ENCODE measurements at regions not wholly inside any gene's neighbourhood (a gene's known extent, or its start where the extent isn't known, plus 50 kb on each side); places are given as distances from the start of the nearest gene placed in this dataset.
A peak's percentile ranks its signal among the peaks of the same experiment; 100 is the strongest.
"Not testable (repeated sequence)": the region's sequence is repeated elsewhere in the genome, so short reads cannot be mapped to it uniquely, and the experiment has no call there.

- DNase-seq (ENCODE audit: low spot score) (no peak), ATAC-seq (no peak)
Measured at GRCh38 chrX:40530509-40530908, 50.3 kb upstream of the ATP6AP2 start.

GRCh38 chrX:40527543-40527942 is 53.2 kb upstream of the ATP6AP2 start:
- DNase-seq (ENCODE audit: low spot score) (no peak), ATAC-seq (no peak)

DNA sequence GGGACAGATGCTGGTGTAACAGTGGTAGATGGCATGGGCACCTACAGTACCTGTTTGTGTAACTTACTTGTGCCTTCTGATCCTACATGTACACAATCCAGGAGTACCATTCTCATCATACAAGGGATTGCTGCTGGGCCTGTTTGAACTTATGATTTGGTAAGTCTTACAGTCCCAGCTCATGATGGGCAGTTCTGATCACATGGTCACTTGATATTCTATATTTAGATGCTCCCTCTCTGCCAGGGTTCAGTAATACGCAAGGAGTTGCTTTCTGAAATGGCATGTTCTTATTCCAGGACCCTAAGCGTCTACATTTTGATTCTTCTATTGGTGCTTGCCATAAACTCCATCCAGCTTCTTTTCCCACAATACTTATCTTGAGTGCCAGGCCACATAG is 54.4 kb upstream of the ATP6AP2 start:
- no peak for DNase-seq (ENCODE audit: low spot score)
- ATAC-seq: no peak

- ATAC-seq; DNase-seq (ENCODE audit: low spot score): not testable (repeated sequence)
Measured at GRCh38 chrX:40525901-40526300, 54.9 kb upstream of the ATP6AP2 start.

DNA sequence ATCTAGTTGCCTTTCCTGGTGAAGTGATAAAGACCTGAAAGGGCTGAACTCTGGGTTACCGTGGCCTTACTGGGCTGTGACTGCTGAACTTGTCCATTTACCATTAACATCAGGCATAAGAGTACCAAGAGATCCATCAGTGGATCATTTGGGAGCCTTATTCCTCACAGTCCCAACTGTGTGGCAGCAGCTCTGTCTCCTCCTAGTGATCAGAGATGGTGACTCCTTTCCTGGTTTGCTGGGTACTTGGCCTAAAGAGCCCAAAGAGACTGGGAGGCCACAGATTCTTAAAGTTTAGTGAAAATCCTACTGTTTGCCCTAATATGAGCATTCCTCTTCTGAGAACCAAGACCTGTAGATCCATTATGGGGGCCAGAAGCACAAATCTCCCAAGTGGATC is 56.3 kb upstream of the ATP6AP2 start:
- DNase-seq (ENCODE audit: low spot score) (no peak), ATAC-seq (peak; percentile 59)

GRCh38 chrX:40523852-40524251 is 56.9 kb upstream of the ATP6AP2 start:
- peak; percentile 46 for DNase-seq (ENCODE audit: low spot score)
- peak; percentile 52 for ATAC-seq

GRCh38 chrX:40521868-40522450 is 58.8 kb upstream of the ATP6AP2 start:
- peak; percentile 89 for ATAC-seq
- peak; percentile 86 for DNase-seq (ENCODE audit: low spot score)

GRCh38 chrX:40514376-40514775 is 66.4 kb upstream of the ATP6AP2 start:
- DNase-seq (ENCODE audit: low spot score) (no peak), ATAC-seq (peak; percentile 23)

DNA sequence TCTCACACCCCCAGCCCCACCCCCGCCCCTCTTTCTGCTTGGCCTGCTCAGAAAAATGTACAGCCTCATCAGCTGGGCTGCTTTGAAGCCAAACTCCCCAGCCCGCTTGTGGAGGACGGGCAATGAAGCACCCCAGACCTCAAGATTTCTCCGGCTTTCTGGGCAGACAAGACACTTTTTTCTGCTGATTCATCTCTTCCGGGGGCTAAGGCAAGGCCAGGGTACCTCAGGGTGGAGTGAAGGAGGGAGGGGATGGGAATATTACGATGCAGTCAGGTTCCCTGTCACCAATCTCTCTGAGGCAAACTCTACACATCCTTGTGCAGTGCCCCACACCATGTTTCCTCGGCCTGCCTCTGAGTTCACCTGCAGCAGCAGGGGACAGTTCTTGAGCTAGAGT is 66.9 kb upstream of the ATP6AP2 start:
- DNase-seq (ENCODE audit: low spot score) (no peak), ATAC-seq (no peak)

- ATAC-seq: peak; percentile 82
Measured at GRCh38 chrX:40513012-40513411, 67.8 kb upstream of the ATP6AP2 start.

DNA sequence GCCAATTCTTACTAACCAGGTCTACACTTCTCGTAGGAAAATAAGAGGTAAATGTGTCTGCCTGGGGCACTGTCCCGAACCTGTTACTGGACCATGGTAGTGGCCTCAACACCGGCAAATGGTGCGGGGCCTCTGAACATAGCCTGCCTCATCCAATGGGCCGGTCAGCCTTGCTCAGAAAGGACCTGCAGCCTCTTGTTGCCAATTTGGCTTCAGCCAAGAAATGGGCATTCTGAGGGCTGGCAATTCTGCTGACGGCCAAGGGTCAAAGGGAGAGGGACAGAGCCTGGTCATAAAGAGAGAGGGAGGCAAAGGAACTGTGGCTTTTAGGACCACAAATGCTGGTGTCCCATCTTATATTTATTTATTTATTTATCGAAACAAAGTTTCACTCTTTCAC is 69.5 kb upstream of the ATP6AP2 start:
- ATAC-seq (peak; percentile 77), DNase-seq (ENCODE audit: low spot score) (peak; percentile 74)

More at GRCh38 chrX:40513012-40513411, 67.8 kb upstream of the ATP6AP2 start:
- DNase-seq (ENCODE audit: low spot score): peak; percentile 88

DNA sequence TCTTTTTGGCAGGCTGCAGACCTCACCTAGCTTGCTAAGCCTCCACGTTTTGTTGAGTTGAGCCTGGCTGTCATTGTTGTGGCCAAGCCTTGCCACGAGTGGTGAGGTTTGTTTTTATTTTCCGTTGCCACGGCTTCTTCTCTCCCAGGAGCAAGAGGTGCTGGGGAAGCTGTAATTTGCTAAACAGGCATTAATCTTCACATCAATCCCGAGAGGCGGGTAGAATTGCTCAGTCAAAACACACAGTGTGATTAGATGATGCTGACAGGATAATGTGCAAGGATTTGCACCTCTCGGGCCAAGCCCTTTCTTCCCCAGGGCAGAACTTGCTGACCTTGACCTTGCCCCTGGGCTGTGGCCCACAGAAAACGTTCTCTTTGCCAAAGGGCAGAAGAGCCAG is 72.2 kb upstream of the ATP6AP2 start:
- ATAC-seq (no peak), DNase-seq (ENCODE audit: low spot score) (no peak)

- ATAC-seq (no peak), DNase-seq (ENCODE audit: low spot score) (no peak)
Measured at GRCh38 chrX:40506201-40506985, 74.4 kb upstream of the ATP6AP2 start.

DNA sequence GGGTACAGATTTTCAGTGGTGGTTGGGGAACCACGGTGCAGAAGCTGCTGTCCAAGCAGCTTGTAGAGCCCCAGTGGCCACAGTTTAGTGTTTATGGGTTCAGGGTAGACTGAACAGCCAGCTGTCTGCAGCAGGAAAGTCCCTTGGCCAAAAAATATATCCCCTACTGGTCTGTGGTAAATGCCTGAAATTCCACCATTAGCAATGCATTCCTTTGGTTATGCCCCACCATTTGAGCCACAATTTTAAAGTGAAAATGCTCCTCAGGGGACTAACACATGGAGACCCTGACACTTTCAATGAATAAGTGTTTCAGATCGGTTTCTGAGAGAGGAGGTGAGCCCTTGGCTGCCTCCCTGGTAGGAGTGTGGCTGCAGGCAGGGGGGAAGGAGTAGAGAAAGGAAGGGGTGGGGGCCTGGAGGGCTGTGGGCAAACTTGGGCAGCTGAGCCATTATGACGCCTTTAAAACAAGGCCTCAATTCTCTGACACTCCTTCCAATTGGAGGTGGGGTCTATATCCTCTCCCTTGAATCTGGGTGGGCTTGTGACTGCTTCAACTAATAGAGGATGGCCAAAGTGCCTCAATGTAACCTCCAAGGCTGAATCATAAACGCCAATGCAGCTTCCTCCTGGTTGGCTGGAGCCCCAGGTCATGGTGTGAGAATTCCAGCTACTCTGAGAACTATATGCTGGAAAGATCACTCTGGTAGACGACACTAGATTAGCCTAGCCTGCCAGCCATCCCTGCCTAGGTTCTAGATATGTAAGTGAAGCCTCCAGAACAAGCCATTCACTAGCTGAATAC is 75.8 kb upstream of the ATP6AP2 start:
- DNase-seq (ENCODE audit: low spot score): no peak
- no peak for ATAC-seq

- DNase-seq (ENCODE audit: low spot score): no peak
- ATAC-seq: peak; percentile 75
Measured at GRCh38 chrX:40503094-40503493, 77.7 kb upstream of the ATP6AP2 start.

GRCh38 chrX:40502688-40503087 is 78.1 kb upstream of the ATP6AP2 start:
- ATAC-seq: peak; percentile 74
- no peak for DNase-seq (ENCODE audit: low spot score)

GRCh38 chrX:40501164-40501855 is 79.5 kb upstream of the ATP6AP2 start:
- DNase-seq (ENCODE audit: low spot score) (no peak), ATAC-seq (no peak)

DNA sequence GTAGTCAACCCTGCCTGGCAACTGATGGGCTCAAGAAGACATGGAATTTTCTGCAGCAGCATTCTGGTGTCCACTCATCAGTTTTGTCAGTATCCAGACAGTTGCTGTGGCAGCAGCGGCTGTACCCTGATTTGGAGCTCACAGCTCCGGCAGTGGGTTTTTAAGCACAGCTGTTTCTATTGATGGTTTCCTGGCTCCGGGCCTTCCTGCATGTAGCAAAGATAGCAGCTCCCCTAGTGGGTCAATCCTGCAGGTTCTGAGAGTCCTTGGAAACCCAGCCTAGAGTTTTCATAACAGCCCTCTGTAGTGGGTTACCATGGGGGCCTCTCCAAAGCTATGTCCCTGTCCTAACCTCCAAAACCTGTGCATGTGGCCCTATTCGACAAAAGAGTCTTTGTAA is 84.0 kb upstream of the ATP6AP2 start:
- no peak for DNase-seq (ENCODE audit: low spot score)
- no peak for ATAC-seq

DNA sequence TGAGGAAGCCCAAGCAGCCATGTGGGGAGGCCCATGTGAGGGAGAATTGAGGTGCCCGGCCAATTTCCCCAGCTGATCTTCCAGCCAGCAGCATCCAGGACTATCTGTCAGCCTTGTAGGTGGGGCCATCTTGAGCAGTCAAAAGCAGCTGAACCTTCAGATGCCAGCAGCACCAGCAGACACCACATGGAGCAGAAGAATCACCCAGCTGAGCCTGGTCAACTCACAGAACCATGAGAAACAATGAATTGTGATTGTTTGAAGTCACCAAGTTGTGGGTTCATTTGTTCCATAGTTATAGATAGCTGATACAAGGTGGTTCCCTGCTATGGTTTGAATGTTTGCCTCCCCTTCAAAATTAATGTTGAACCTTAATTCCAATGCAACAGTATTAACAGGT is 85.1 kb upstream of the ATP6AP2 start:
- DNase-seq (ENCODE audit: low spot score) (no peak), ATAC-seq (no peak)

- ATAC-seq (no peak), DNase-seq (ENCODE audit: low spot score) (no peak)
Measured at GRCh38 chrX:40494005-40494404, 86.8 kb upstream of the ATP6AP2 start.

DNA sequence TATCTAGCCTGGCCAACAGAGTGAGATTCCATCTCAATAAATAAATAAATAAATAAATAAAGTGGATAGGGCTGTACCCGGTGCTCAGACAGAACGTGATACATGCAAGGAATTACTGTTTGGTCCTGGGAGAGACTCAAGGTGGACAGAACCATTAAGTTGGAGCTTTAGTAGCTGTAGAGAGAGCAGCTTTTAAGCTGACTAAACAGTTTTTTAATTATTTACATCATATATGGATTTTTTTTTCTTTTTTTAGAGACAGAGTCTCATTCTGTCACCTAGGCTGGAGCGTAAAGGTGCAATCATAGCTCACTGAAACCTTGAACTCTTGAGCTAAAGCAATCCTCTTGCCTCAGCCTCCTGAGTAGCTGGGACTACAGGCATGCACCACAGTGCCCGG is 92.5 kb upstream of the ATP6AP2 start:
- DNase-seq (ENCODE audit: low spot score) (no peak), ATAC-seq (no peak)

Measured in left lobe of liver (tissue), 2 donors.